OCI-LY7 (cell line): ENCODE measurements at regions not wholly inside any gene's neighbourhood (a gene's known extent, or its start where the extent isn't known, plus 50 kb on each side); places are given as distances from the start of the nearest gene placed in this dataset.

Source experiments
- CTCF ChIP-seq: fragments of 200-600 bp; sonication (generic); conservative IDR thresholded peaks from 2 replicates; pipeline ENCODE4 v1.5.1; 2014; ENCODE audit warnings: mild to moderate bottlenecking, antibody characterized with exemption, low read length, moderate library complexity, mixed read lengths
- EZH2phosphoT487 ChIP-seq: fragments of 200-600 bp; sonication (generic); IDR thresholded peaks from 2 replicates; pipeline ENCODE4 v1.6.1; 2018; ENCODE audit warnings: low read depth, borderline replicate concordance, mild to moderate bottlenecking, mixed run types, antibody characterized with exemption, low read length, moderate library complexity, mixed read lengths

DNA sequence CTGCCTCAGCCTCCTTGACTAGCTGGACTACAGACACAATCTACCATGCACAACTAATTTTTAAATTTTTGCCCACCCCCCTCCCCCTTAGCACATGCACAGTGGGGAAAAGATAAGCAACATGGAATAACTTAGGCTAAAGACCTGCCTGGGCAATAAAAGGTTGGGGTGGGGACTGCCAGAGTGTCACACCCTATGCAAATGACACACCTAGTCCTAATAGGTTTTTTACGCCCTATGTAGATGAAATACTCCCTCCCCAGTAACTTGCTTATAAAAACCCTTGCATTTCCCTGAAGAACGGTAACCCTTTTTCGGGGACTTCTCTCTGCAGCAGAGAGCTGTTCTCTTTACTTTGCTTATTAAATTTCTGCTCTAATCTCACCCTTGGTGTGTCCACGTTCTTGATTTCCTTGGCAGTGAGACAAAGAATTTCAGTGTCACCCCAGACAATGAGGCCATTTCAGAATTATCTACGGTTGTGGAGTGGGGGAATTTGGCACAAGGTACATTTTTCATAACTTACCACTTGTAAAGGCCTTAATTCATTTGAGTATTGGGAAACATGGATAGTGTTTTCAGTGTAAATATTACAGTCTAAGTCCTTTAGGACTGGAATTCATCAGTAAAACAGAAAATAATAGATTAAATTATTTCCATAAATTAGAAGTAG lies 109.2 kb downstream of the NOL4 start:
- TF ChIP-seq CTCF (no peak), EZH2phosphoT487 (no peak)
